Endodermal cell (in vitro differentiated cells): ENCODE measurements at regions not wholly inside any gene's neighbourhood (a gene's known extent, or its start where the extent isn't known, plus 50 kb on each side); places are given as distances from the start of the nearest gene placed in this dataset.

Source experiments
- DNase-seq: peaks from one replicate; pipeline ENCODE4 v3.0.0-alpha.2; 2017
- H3K27ac ChIP-seq: 2 replicates; pipeline ENCODE4 v1.5.1; 2013; ENCODE audit warnings: mild to moderate bottlenecking, low read depth, low read length, moderate library complexity
- H3K27me3 ChIP-seq: 2 replicates; pipeline ENCODE4 v1.6.1; 2013; ENCODE audit warnings: mild to moderate bottlenecking, low read length, moderate library complexity; ENCODE audit not compliant: insufficient read depth, control insufficient read depth, poor library complexity, severe bottlenecking
- H3K36me3 ChIP-seq: 2 replicates; pipeline ENCODE4 v1.7.0; 2013; ENCODE audit warnings: mild to moderate bottlenecking, low read length, moderate library complexity; ENCODE audit not compliant: control insufficient read depth, insufficient read depth
- H3K4me1 ChIP-seq: one replicate; pipeline ENCODE4 v1.7.0; 2013; ENCODE audit warnings: low read length; ENCODE audit not compliant: control insufficient read depth, insufficient read depth
- H3K4me3 ChIP-seq: 2 replicates; pipeline ENCODE4 v1.5.1; 2013; ENCODE audit warnings: mild to moderate bottlenecking, low read length, moderate library complexity
- H3K9ac ChIP-seq: 2 replicates; pipeline ENCODE4 v1.6.1; 2013; ENCODE audit warnings: mild to moderate bottlenecking, low read length, moderate library complexity; ENCODE audit not compliant: poor library complexity, severe bottlenecking; ENCODE audit errors: extremely low read depth
- H3K9me3 ChIP-seq: 2 replicates; pipeline ENCODE4 v1.6.1; 2013; ENCODE audit warnings: mild to moderate bottlenecking, low read length, moderate library complexity; ENCODE audit not compliant: control insufficient read depth
- H3K27ac Mint-ChIP-seq: 2 replicates; pipeline ENCODE4 v1.8.0; 2020; ENCODE audit warnings: mixed read lengths
- H3K27me3 Mint-ChIP-seq: 2 replicates; pipeline ENCODE4 v1.8.0; 2021; ENCODE audit warnings: mild to moderate bottlenecking, mixed read lengths; ENCODE audit not compliant: insufficient read depth
- H3K36me3 Mint-ChIP-seq: 2 replicates; pipeline ENCODE4 v1.8.0; 2020; ENCODE audit warnings: low read depth, mixed read lengths
- H3K4me1 Mint-ChIP-seq: 2 replicates; pipeline ENCODE4 v1.8.0; 2020; ENCODE audit warnings: mixed read lengths
- H3K4me3 Mint-ChIP-seq: 2 replicates; pipeline ENCODE4 v1.8.0; 2020; ENCODE audit warnings: mild to moderate bottlenecking, moderate library complexity, mixed read lengths
- H3K9me3 Mint-ChIP-seq: 2 replicates; pipeline ENCODE4 v1.8.0; 2020; ENCODE audit warnings: mild to moderate bottlenecking, mixed read lengths
- CTCF ChIP-seq: fragments of 200-600 bp; sonication (generic); conservative IDR thresholded peaks from 2 replicates; pipeline ENCODE4 v1.5.0; 2021; ENCODE audit warnings: antibody characterized with exemption, mild to moderate bottlenecking
- WGBS, 2 experiments: methylation state at CpG; one replicate each; pipeline versions ENCODE4 v1.1.5 to v1.1.7; 2013; ENCODE audit warnings: missing lambda C conversion rate in 2 of 2, mixed read lengths in 1 of 2; ENCODE audit not compliant: insufficient coverage in 1 of 2, insufficient read length in 1 of 2; 5-methylcytosine and 5-hydroxymethylcytosine counted together

DNA sequence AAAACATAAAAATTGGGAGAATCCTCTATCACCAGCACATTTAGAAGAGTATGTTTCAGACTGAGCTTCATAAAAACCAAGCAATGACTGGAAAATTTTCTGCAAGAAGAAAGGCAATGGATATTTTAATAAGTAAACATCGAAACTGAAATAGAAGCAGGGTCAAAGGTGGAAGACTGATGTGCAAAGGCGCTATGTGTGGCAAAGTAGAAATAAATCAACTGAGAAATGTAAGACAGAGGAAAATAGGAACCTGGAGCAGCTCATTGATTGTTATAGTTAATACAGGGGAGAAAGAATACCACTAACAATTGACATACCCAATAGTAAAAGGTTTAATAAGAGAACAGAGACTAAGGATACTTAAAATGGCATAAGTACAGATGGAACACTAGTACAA is 818.4 kb downstream of the SOCS6 start:
- no peak for TF ChIP-seq CTCF
- H3K4me1 Mint-ChIP-seq: peaks cover 2% of the 10 kb centered on the region
- Histone ChIP-seq H3K36me3 (no peaks in the 10 kb centered on the region), H3K9ac (no peak overlapping the region), H3K4me1 (no peaks in the 10 kb centered on the region), H3K27me3 (no peaks in the 10 kb centered on the region), H3K4me3 (no peak overlapping the region), H3K27ac (no peak overlapping the region), H3K9me3 (peaks cover 52% of the 10 kb centered on the region)
- no peaks in the 10 kb centered on the region for H3K9me3 Mint-ChIP-seq
- WGBS, 2 experiments: 52 to 62% methylated on average over 2 of the region's 2 CpGs
- H3K27me3 Mint-ChIP-seq: no peaks in the 10 kb centered on the region
- H3K36me3 Mint-ChIP-seq: no peaks in the 10 kb centered on the region
- no peak for DNase-seq
- H3K4me3 Mint-ChIP-seq: no peak overlapping the region
- no peak overlapping the region for H3K27ac Mint-ChIP-seq

DNA sequence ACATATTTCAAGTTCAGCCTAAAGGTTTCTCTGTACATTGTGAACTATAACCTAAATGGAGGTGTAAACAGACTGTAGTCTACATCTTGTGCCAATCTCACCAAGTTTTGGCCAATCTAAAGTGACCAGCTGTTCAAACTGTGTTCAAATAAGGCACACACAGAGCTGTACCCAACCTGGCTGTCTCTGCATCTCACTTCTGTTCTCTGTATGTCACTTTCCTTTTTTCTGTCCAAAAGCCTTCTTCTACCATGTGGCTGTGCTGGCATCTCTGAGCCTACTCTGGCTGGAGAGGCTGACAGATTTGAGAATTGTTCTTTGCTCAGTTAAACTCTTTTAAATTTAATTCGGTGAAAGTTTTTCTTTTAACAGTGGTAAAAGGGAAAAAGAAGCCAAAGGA is 817.9 kb downstream of the SOCS6 start:
- DNase-seq: no peak
- 44% methylated on average over 1 of the region's 1 CpG; no CpG with 5 or more reads in 1 of the 2 experiments for WGBS, 2 experiments
- Mint-ChIP-seq H3K4me3 (no peak overlapping the region), H3K36me3 (no peaks in the 10 kb centered on the region), H3K4me1 (peaks cover 2% of the 10 kb centered on the region), H3K27ac (no peak overlapping the region), H3K9me3 (no peaks in the 10 kb centered on the region), H3K27me3 (no peaks in the 10 kb centered on the region)
- H3K36me3 ChIP-seq: no peaks in the 10 kb centered on the region
- no peak overlapping the region for H3K4me3 ChIP-seq
- no peaks in the 10 kb centered on the region for H3K4me1 ChIP-seq
- H3K27ac ChIP-seq: no peak overlapping the region
- H3K9me3 ChIP-seq: peaks cover 46% of the 10 kb centered on the region
- no peak overlapping the region for H3K9ac ChIP-seq
- no peaks in the 10 kb centered on the region for H3K27me3 ChIP-seq
- TF ChIP-seq CTCF: no peak

GRCh38 chr18:71105994-71106546 is 817.2 kb downstream of the SOCS6 start:
- no peak for TF ChIP-seq CTCF
- Histone ChIP-seq H3K9ac (no peak overlapping the region), H3K27me3 (no peaks in the 10 kb centered on the region), H3K4me3 (peak overlapping the region; percentile 29), H3K4me1 (no peaks in the 10 kb centered on the region), H3K27ac (no peak overlapping the region), H3K9me3 (peaks cover 45% of the 10 kb centered on the region), H3K36me3 (no peaks in the 10 kb centered on the region)
- Mint-ChIP-seq H3K4me3 (no peak overlapping the region), H3K4me1 (peaks cover 2% of the 10 kb centered on the region), H3K36me3 (no peaks in the 10 kb centered on the region), H3K9me3 (no peaks in the 10 kb centered on the region), H3K27ac (no peak overlapping the region), H3K27me3 (no peaks in the 10 kb centered on the region)
- no peak for DNase-seq
- 64% methylated on average over 4 of the region's 4 CpGs; no CpG with 5 or more reads in 1 of the 2 experiments for whole genome bisulfite sequencing, 2 experiments
